Right forelimb (tissue), 1 donor: ENCODE measurements at regions not wholly inside any gene's neighbourhood (a gene's known extent, or its start where the extent isn't known, plus 50 kb on each side); places are given as distances from the start of the nearest gene placed in this dataset.

Experiments used
- DNase-seq: peaks from one replicate; pipeline ENCODE4 v3.0.0-alpha.2; 2018

DNA sequence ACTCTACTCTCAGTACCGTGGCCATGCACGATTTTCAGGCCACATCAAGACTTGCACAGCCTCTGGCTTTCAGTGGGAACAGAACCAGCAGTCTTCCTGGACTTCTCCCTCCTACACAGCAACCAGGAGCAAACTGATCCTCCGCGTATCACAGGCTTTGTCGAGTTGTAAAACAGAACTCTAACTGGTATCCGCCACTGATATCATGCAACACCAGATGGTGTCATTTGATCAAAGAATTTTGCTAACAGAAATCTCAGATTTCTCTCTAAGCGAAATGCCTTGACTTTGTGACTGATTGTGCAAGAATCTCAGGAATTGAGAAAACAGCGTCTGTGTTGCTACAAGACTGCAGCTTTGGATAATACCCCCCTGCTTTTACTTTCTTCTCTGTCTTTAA lies 85.7 kb downstream of the COPS8 start:
- DNase-seq: no peak

DNA sequence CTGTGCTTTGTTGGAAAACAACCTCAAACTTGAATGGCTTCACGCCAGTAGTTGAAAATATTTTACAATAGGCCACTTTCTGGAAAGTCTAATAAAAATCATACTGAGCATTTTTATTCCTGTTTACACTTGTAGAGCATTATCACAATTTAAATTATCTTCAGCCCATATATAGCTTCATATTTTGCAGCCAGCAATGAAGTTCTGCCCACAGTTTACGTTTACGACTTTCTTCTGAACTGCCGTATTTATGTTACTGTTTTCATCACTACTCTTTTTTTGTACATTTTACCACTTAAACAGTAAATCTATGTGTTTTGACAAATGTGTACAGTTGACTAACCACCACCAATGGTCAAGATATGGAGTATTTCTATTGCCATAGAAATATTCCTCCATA lies 86.2 kb downstream of the COPS8 start:
- DNase-seq: no peak

DNA sequence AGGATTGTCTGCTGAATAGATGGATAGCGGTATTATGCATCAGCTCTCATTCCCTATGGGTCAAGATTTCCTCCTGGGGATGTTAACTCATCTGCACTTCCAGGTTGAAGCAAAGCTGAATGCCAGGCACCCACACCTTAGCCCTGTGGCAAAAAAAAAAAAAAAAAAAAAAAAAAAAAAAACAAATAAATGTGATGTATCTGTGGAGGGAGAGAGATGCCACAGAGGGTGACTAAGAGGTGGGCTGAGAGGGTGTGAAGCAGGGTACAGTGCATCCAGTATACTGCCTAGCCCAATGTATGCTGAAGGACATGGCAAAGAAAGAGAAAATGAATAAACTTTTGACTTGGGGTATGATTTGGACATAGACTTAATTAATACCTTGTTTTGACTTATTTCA lies 91.4 kb downstream of the COPS8 start:
- DNase-seq: no peak

GRCh38 chr2:237177986-237178385 lies 92.3 kb downstream of the COPS8 start:
- DNase-seq: no peak

DNA sequence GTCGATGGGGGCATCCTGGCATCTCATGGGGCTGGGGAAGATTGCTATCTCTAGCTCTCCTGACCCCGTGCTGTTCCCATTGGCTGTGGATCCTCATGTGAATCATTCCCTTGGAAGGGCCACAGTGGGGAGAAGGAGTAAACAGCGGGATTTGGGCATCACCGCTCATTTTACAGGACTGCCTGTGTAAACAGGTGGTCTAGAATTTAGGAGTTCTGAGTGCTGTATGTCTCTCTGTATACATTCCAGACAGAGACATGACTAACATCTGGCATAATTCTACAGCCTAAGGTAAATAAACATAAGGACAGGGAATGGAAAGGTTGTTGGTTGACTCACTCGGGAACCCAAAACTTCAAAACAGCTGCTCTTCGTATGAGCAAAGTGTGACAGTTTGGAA lies 92.7 kb downstream of the COPS8 start:
- DNase-seq: no peak

GRCh38 chr2:237179161-237179560 lies 93.5 kb downstream of the COPS8 start:
- DNase-seq: no peak

DNA sequence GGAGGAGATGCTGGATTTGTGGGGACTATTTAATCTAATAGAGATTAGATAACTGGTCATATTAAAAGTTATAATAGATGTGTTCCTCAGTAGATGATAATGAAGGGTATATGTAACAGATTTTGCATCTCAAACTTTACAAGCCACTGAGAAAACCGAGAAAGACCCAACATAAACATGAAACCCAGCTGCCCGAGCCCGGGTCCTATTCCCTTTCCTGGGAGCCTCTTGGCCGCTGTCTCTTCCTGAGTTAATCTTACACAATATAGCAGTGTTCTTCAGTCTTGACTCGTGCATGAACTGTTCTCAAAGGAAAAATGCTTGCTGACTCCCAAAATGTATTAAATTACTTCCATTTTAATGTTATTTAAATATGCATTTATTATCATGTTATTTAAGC lies 94.5 kb downstream of the COPS8 start:
- peak; percentile 44 for DNase-seq

- no peak for DNase-seq
Measured at GRCh38 chr2:237180987-237181386, 95.3 kb downstream of the COPS8 start.

- DNase-seq: no peak
Measured at GRCh38 chr2:237181844-237182243, 96.2 kb downstream of the COPS8 start.

DNA sequence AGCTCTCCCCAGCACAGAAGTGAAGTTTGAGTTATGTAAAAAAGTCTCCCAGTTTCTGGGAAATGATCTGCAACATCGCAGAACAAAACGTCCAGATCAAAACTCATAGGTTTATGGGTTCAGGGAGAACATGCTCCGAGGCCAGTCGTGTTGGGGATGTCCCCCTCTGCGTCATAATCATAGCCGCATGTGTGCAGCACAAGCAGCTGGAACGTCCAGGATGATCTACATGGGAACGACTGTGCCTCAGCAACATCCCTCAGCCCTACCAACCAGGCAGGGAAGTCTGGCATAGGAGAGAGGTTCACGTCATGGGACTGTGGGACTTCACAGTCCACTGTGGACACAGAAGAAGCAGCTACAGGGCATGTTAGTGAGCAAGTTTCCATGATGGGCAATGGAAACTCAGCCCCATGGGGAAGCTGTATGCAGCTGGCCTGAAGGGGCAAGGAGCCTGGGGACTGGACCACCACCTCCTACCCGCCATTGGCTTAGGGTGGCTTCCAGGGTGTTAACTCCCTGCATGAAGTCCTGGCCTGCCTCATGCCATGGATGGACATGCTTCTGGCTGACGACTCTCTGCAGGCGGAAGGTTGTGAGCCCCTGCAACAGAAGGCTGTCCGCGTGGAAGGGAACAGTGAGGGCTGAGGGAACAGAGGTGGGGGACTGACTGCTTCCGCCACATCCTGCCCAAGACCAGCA lies 96.9 kb downstream of the COPS8 start:
- DNase-seq: no peak

- DNase-seq: no peak
Measured at GRCh38 chr2:237184192-237184918, 98.7 kb downstream of the COPS8 start.

DNA sequence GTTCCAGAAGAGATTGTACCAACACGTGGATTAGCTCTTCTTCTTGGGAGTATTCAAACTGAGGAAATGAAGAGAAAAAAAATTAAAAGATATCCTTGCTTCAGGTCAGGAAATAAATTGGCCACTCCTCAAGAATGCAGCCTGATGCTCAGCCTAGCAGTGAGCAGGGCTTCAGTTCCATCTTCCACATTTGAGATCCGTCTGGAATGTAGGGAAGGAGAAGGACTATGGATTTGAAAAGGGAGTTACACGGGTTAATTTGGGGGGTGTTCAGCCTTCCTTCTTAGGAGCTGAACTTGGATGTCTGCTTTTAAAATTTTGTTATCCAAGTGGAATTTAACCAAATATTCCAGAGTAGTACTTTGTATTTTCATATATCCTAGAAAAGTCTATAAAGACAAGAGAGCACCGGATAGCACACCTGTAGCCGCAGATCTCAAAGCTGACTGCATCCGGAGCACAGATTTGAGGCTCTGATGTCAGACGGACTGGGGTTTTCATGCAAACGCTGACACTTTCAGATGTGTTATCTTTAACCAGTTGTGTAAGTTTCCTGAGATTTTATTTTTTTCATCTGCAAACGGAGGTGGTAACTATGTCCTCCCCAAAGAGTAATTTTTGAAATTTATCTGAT lies 99.3 kb downstream of the COPS8 start:
- DNase-seq: no peak

- DNase-seq: no peak
Measured at GRCh38 chr2:237185553-237185925, 99.8 kb downstream of the COPS8 start.

GRCh38 chr2:237189799-237190198 lies 104.1 kb downstream of the COPS8 start:
- no peak for DNase-seq

GRCh38 chr2:237190966-237191713 lies 105.5 kb downstream of the COPS8 start:
- DNase-seq: no peak

- no peak for DNase-seq
Measured at GRCh38 chr2:237191714-237192081, 106.0 kb downstream of the COPS8 start.

DNA sequence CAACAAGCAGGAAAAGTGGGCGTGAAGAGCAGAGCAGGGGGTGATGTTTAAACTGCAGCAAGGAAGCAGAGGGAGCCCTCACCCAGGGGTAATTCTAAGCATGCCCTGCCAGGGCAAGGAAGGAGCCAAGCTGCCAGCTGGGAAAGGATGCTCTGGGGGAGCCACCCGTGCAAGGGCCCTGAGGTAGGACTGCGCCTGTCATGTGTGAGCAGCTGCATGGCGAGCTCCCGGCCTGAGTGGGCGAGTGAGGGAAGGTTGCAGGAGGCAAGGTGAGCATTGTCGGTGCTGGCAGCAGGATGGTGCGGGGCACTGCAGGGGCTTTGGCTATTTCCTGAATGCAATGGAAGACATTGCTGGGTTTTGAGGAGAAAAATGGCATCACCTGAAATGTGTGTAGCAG lies 107.2 kb downstream of the COPS8 start:
- DNase-seq: no peak

DNA sequence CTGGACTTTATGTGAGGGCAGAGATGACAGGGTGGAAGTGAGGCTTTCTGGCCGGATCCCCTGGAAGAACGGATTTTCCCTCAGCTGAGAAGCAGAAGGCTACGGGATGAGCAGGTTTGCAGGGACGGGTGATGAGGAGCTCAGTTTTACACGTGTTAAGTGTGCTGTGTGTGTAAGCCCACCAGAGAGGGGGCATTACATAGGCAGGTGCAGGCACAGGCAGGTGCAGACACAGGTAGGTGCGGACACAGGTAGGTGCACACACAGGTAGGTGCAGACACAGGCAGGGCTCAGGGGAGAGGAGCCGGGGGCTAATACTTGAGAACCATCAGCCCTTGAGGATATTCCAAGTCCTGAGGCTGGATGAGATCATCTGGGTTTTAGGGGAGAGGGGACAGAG lies 107.7 kb downstream of the COPS8 start:
- no peak for DNase-seq

DNA sequence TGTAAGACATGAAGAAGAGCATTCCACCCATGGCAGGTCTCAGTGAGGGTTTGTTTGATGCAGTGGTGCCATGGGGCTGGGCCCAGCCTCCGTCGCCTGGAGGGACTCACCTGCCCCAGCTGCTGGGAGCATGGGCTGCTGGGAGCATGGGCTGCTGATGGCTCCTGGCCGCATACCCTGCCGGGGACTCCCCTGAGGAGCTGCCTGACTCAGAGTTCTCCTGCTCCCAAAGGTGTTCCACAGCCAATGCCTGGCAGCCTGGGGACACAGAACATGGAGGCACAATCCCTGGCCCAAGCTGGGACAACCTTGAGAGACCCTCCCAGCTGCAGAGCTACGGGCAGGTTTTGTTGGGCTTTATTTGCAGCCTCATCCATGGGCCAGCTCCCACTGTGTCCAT lies 108.4 kb downstream of the COPS8 start:
- no peak for DNase-seq

DNA sequence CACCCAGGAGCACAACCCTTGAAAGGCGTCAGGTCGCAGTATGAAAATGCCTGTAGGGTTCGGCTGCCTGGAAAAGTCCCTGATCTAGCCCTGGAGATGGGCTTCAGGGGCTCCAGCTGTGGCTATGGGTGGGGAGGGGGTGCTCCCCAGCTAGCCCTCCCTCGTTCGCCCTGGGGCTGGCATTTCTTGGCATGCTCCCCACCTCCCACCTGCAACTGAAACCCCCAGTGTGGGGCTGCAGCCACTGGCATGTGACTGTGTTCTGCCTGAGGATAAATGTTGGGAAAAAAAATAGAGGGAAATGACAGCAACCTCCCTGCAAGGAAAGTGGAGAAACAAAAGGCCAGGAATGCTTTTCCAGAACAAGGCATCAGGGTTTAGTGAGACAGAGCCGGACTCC lies 109.2 kb downstream of the COPS8 start:
- DNase-seq: no peak

- DNase-seq: no peak
Measured at GRCh38 chr2:237195396-237196120, 109.9 kb downstream of the COPS8 start.

DNA sequence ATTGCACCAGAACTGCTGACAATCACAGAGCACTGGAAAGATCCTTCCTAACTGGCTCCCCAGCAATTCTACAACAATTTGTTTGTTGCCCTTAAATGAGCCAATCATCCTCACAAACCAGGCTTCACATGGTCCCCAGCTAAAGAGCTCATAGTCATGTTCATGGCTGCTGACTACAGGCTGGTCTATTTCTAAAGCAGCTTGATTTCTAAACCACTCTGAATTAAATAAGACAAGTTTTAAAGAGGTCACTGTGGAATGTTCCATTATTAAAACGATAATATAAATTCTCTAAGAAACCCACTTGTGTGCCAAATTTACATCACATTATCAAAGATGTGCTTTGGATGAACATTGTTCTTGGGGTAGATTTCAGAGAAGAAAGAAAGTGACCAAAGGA lies 110.7 kb downstream of the COPS8 start:
- DNase-seq: no peak
